ENCODE measurements at regions not wholly inside any gene's neighbourhood (a gene's known extent, or its start where the extent isn't known, plus 50 kb on each side); places are given as distances from the start of the nearest gene placed in this dataset.

GRCh38 chr17:13244513-13244912 is 226.7 kb upstream of the ELAC2 start:
- TF ChIP-seq, protein P1, sequence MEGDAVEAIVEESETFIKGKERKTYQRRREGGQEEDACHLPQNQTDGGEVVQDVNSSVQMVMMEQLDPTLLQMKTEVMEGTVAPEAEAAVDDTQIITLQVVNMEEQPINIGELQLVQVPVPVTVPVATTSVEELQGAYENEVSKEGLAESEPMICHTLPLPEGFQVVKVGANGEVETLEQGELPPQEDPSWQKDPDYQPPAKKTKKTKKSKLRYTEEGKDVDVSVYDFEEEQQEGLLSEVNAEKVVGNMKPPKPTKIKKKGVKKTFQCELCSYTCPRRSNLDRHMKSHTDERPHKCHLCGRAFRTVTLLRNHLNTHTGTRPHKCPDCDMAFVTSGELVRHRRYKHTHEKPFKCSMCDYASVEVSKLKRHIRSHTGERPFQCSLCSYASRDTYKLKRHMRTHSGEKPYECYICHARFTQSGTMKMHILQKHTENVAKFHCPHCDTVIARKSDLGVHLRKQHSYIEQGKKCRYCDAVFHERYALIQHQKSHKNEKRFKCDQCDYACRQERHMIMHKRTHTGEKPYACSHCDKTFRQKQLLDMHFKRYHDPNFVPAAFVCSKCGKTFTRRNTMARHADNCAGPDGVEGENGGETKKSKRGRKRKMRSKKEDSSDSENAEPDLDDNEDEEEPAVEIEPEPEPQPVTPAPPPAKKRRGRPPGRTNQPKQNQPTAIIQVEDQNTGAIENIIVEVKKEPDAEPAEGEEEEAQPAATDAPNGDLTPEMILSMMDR (IDR thresholded peaks at IDR 0.05; ENCODE audit: insufficient read depth, low read depth, low read length), result no peak
- no peak for TF ChIP-seq EZH2 (IDR thresholded peaks at IDR 0.05; ENCODE audit: insufficient read depth, low read length)

Data from astrocyte (in vitro differentiated cells and primary cell).